SK-N-MC (cell line): ENCODE measurements at regions not wholly inside any gene's neighbourhood (a gene's known extent, or its start where the extent isn't known, plus 50 kb on each side); places are given as distances from the start of the nearest gene placed in this dataset.

ENCODE experiments used
- EZH2 ChIP-seq: fragments of 200-600 bp; sonication (generic); IDR thresholded peaks from one replicate; pipeline ENCODE4 v1.6.1; 2017; ENCODE audit warnings: antibody characterized with exemption
- FOXP2 ChIP-seq: optimal IDR thresholded peaks from 2 replicates; pipeline ENCODE3; 2011; ENCODE audit warnings: mild to moderate bottlenecking, moderate library complexity; ENCODE audit not compliant: insufficient read depth; ENCODE audit errors: extremely low read length, control extremely low read depth
- POLR2AphosphoS5 ChIP-seq: IDR thresholded peaks from 2 replicates; pipeline ENCODE4 v1.6.1; 2012; ENCODE audit warnings: mild to moderate bottlenecking, low read depth, low read length, borderline replicate concordance

DNA sequence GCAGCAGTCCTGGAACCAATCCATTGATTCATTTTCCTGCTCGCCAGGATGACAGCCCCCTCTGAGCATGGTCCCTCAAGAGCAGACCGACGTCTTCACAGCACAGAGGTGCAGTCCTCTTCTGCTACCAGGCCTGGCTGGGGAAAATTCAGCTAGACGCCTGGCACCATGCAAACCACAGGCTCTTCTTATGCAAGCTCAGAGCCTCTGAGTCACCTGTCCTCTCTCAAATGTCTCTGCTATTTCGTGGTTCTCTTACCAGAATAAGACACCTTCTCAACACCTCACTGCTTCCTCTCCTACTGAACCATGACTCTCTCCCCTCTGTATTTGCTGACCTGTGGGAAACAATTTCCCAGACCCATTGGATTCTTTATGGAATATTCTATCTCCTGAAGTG lies 79.8 kb upstream of the CYRIA start:
- TF ChIP-seq POLR2AphosphoS5 (no peak), EZH2 (no peak), FOXP2 (no peak)
